ENCODE measurements at regions not wholly inside any gene's neighbourhood (a gene's known extent, or its start where the extent isn't known, plus 50 kb on each side); places are given as distances from the start of the nearest gene placed in this dataset.

GRCh38 chr4:81690871-81691270 is 219.2 kb upstream of the RASGEF1B start:
- no peak for TF ChIP-seq CTCF (conservative IDR thresholded peaks at IDR 0.05 in 1 of 2, IDR thresholded peaks at IDR 0.05 in 1 of 2; ENCODE audit: low read depth in 1 of 2, low read length in 2 of 2)
- TF ChIP-seq EZH2 (IDR thresholded peaks at IDR 0.05; ENCODE audit: low read length, missing control alignments): no peak
